AG04450 (cell line): ENCODE measurements at regions not wholly inside any gene's neighbourhood (a gene's known extent, or its start where the extent isn't known, plus 50 kb on each side); places are given as distances from the start of the nearest gene placed in this dataset.

Experiments
- CTCF ChIA-PET: fragments of 300-600, 350-600 bp; formaldehyde crosslinking; extraction: SDS; loops from one replicate; lab custom pipeline; 2022; ENCODE audit warnings: antibody characterized with exemption, inconsistent platforms; lab: Charles Lee
- POLR2A ChIA-PET: fragments of 350-600 bp; formaldehyde crosslinking; extraction: SDS; loops from one replicate; lab custom pipeline; 2021; ENCODE audit warnings: antibody characterized with exemption, inconsistent platforms; lab: Yijun Ruan, JAX
- DNase-seq: peaks from one replicate; pipeline ENCODE4 v3.0.0-alpha.2; 2011; ENCODE audit warnings: low read depth, low spot score
- H3K27ac ChIP-seq: one replicate; pipeline ENCODE4 v1.5.1; 2012; ENCODE audit warnings: low read depth, low read length, control low read depth
- H3K27me3 ChIP-seq: one replicate; pipeline ENCODE4 v1.6.0; 2012; ENCODE audit warnings: low read length; ENCODE audit not compliant: control insufficient read depth, insufficient read depth
- H3K4me3 ChIP-seq: 2 replicates; pipeline ENCODE4 v1.5.1; 2011; ENCODE audit warnings: mild to moderate bottlenecking, low read depth, low read length, control low read depth
- H3K9me3 ChIP-seq: 2 replicates; pipeline ENCODE4 v1.5.1; 2012; ENCODE audit warnings: low read length; ENCODE audit not compliant: control insufficient read depth, insufficient read depth
- CTCF ChIP-seq: IDR thresholded peaks from 2 replicates; pipeline ENCODE4 v1.5.1; 2011; ENCODE audit warnings: low read depth, low read length, control low read depth, inconsistent platforms

- H3K27me3 ChIP-seq: no peaks in the 10 kb centered on the region
- ChIA-PET POLR2A (no interaction called here), CTCF (no interaction called here)
- no peak overlapping the region for H3K4me3 ChIP-seq
- TF ChIP-seq CTCF: no peak
- no peak for DNase-seq
- H3K9me3 ChIP-seq: no peaks in the 10 kb centered on the region; the same call in 1 of the 2 replicates
- H3K27ac ChIP-seq: no peak overlapping the region
These were observed 372.1 kb upstream of the NR2F2 start for GRCh38 chr15:95958382-95958781.

GRCh38 chr15:95968856-95969255 is 361.6 kb upstream of the NR2F2 start:
- DNase-seq: no peak
- no peak overlapping the region for H3K27ac ChIP-seq
- no peaks in the 10 kb centered on the region for H3K27me3 ChIP-seq
- ChIA-PET CTCF (no interaction called here), POLR2A (no interaction called here)
- no peak overlapping the region for H3K4me3 ChIP-seq
- H3K9me3 ChIP-seq: peaks cover 3% of the 10 kb centered on the region
- no peak for TF ChIP-seq CTCF

- no peak overlapping the region for H3K4me3 ChIP-seq
- H3K9me3 ChIP-seq: no peaks in the 10 kb centered on the region; the same call in 1 of the 2 replicates
- DNase-seq: no peak
- CTCF ChIA-PET: interaction anchor here (0.7 kb wide), 1 partner anchor 1384 kb away, joined by 4 read pairs; no protein-coding TSS in a partner anchor
- no peak for TF ChIP-seq CTCF
- H3K27ac ChIP-seq: no peak overlapping the region
- POLR2A ChIA-PET: no interaction called here
- H3K27me3 ChIP-seq: no peaks in the 10 kb centered on the region
These were observed 360.2 kb upstream of the NR2F2 start for GRCh38 chr15:95970326-95970725.

GRCh38 chr15:95972041-95972553 is 358.4 kb upstream of the NR2F2 start:
- CTCF ChIA-PET: no interaction called here
- no peaks in the 10 kb centered on the region for H3K27me3 ChIP-seq
- no peaks in the 10 kb centered on the region; the same call in 1 of the 2 replicates for H3K9me3 ChIP-seq
- DNase-seq: peak; percentile 64
- peak overlapping the region; percentile 33 for H3K27ac ChIP-seq
- POLR2A ChIA-PET: interaction anchor here (0.6 kb wide), 2 partner anchors 34 to 618 kb away, joined by 3 to 4 read pairs; no protein-coding TSS in a partner anchor
- TF ChIP-seq CTCF: no peak
- peak overlapping the region; percentile 21 for H3K4me3 ChIP-seq

- Histone ChIP-seq H3K27ac (no peak overlapping the region), H3K27me3 (no peaks in the 10 kb centered on the region), H3K4me3 (no peak overlapping the region), H3K9me3 (no peaks in the 10 kb centered on the region; the same call in 1 of the 2 replicates)
- CTCF ChIA-PET: no interaction called here
- DNase-seq: no peak
- TF ChIP-seq CTCF: no peak
- POLR2A ChIA-PET: no interaction called here
These were observed 357.7 kb upstream of the NR2F2 start for GRCh38 chr15:95972812-95973211.
